ENCODE measurements at regions not wholly inside any gene's neighbourhood (a gene's known extent, or its start where the extent isn't known, plus 50 kb on each side); places are given as distances from the start of the nearest gene placed in this dataset.

DNA sequence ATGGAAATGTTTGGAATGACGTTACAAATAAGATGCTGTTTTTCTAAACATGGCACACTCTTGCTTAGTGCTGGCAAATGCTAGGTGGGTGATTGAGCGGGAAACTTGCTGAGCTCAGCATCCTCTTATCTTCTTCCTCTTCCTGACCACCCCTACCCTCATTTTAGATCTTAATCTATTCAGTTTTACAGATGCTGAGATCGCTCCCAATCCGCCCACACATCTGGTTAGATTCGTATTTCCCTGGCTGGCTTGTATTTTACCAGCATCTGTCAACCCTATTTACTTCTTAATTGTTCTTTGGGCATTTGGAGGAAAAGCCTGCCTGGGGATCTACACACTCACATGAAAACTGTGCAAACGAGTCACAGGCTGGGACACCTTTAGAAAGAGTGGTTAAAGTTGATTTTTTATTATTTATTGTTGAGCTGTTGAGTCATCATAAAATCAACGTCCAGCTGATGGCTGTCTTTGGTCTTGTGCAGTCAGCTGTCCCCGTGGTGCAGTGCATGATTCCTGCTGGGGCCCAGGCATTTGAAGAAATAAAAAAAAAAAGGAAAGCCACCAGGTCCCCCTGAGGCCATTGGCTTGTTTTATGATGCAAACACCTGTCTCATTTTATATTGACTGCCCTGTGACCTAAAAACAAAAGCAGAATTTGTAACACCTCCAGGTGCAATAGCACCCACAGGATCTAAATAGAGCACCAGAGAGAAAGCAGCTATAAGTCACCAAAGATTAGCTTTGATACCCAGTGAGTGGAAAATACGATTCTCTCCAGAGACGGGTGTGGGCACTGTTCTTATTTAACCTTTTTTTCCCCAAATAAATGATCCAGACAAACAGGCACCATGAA, 258.6 kb downstream of the HS3ST3B1 start:
- Histone ChIP-seq H3K9me2 (ENCODE audit: insufficient read depth, low read length) (no peaks in the 10 kb centered on the region), H3K4me2 (ENCODE audit: low read length) (no peak overlapping the region)

DNA sequence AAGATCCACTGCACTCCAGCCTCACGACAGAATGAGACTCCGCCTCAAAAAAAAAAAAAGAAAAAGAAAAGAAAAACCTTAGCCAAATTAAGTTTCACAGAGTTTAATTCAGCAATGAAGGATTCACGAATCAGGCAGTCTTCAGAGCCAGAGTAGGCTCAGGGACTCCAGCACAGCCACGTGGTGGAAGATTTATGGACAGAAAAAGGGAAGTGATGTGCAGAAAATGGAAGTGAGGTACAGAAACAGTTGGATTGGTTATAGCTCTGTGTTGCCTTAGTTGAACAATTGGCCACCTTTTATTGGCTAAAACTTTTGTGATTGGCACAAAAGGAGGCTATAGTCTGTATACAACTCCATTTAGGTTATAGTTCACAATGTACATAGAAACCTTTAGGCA, 256.6 kb downstream of the HS3ST3B1 start:
- Histone ChIP-seq H3K36me3 (ENCODE audit: insufficient read depth, low read length) (no peaks in the 10 kb centered on the region), H3K27ac (ENCODE audit: low read length) (no peak overlapping the region), H2AFZ (ENCODE audit: low read depth, low read length) (no peak overlapping the region), H3K9me3 (ENCODE audit: low read length) (no peaks in the 10 kb centered on the region), H3K79me2 (replicated peaks; ENCODE audit: insufficient read depth, low read length) (no peaks in the 10 kb centered on the region), H3F3A (ENCODE audit: insufficient read depth, low read length, poor library complexity, severe bottlenecking) (no peaks in the 10 kb centered on the region), H3K9me2 (ENCODE audit: insufficient read depth, low read length) (no peaks in the 10 kb centered on the region), H4K20me1 (ENCODE audit: insufficient read depth) (no peaks in the 10 kb centered on the region), H3K9ac (ENCODE audit: low read length) (no peak overlapping the region), H3K27me3 (ENCODE audit: insufficient read depth, low read depth, low read length) (no peaks in the 10 kb centered on the region), H3K4me3 (ENCODE audit: low read length) (no peak overlapping the region), H3K4me2 (ENCODE audit: low read length) (no peak overlapping the region)
- no peak for TF ChIP-seq EZH2 (IDR thresholded peaks at IDR 0.05; ENCODE audit: borderline replicate concordance, insufficient read depth, low read length, poor library complexity, severe bottlenecking)
- no peak for TF ChIP-seq RAD21 (conservative IDR thresholded peaks at IDR 0.05)
- TF ChIP-seq, protein P1, sequence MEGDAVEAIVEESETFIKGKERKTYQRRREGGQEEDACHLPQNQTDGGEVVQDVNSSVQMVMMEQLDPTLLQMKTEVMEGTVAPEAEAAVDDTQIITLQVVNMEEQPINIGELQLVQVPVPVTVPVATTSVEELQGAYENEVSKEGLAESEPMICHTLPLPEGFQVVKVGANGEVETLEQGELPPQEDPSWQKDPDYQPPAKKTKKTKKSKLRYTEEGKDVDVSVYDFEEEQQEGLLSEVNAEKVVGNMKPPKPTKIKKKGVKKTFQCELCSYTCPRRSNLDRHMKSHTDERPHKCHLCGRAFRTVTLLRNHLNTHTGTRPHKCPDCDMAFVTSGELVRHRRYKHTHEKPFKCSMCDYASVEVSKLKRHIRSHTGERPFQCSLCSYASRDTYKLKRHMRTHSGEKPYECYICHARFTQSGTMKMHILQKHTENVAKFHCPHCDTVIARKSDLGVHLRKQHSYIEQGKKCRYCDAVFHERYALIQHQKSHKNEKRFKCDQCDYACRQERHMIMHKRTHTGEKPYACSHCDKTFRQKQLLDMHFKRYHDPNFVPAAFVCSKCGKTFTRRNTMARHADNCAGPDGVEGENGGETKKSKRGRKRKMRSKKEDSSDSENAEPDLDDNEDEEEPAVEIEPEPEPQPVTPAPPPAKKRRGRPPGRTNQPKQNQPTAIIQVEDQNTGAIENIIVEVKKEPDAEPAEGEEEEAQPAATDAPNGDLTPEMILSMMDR (IDR thresholded peaks at IDR 0.05; ENCODE audit: poor library complexity, severe bottlenecking) = no peak
- TF ChIP-seq, protein P2, sequence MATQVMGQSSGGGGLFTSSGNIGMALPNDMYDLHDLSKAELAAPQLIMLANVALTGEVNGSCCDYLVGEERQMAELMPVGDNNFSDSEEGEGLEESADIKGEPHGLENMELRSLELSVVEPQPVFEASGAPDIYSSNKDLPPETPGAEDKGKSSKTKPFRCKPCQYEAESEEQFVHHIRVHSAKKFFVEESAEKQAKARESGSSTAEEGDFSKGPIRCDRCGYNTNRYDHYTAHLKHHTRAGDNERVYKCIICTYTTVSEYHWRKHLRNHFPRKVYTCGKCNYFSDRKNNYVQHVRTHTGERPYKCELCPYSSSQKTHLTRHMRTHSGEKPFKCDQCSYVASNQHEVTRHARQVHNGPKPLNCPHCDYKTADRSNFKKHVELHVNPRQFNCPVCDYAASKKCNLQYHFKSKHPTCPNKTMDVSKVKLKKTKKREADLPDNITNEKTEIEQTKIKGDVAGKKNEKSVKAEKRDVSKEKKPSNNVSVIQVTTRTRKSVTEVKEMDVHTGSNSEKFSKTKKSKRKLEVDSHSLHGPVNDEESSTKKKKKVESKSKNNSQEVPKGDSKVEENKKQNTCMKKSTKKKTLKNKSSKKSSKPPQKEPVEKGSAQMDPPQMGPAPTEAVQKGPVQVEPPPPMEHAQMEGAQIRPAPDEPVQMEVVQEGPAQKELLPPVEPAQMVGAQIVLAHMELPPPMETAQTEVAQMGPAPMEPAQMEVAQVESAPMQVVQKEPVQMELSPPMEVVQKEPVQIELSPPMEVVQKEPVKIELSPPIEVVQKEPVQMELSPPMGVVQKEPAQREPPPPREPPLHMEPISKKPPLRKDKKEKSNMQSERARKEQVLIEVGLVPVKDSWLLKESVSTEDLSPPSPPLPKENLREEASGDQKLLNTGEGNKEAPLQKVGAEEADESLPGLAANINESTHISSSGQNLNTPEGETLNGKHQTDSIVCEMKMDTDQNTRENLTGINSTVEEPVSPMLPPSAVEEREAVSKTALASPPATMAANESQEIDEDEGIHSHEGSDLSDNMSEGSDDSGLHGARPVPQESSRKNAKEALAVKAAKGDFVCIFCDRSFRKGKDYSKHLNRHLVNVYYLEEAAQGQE (IDR thresholded peaks at IDR 0.05; ENCODE audit: borderline replicate concordance) = no peak
- no peak for TF ChIP-seq SMC3 (conservative IDR thresholded peaks at IDR 0.05; ENCODE audit: poor library complexity)
- TF ChIP-seq EP300 (conservative IDR thresholded peaks at IDR 0.05; ENCODE audit: poor library complexity, severe bottlenecking) = no peak
- no peak for TF ChIP-seq POLR2AphosphoS5 (IDR thresholded peaks at IDR 0.05)
- no peak for TF ChIP-seq TAF1 (IDR thresholded peaks at IDR 0.05; ENCODE audit: low read depth)
- TF ChIP-seq MXI1 (conservative IDR thresholded peaks at IDR 0.05; ENCODE audit: poor library complexity, severe bottlenecking) = no peak

More for the DNA sequence above, 258.6 kb downstream of the HS3ST3B1 start:
- Histone ChIP-seq H3K4me3 (ENCODE audit: low read length) (no peak overlapping the region), H3K79me2 (replicated peaks; ENCODE audit: insufficient read depth, low read length) (no peaks in the 10 kb centered on the region), H4K20me1 (ENCODE audit: insufficient read depth) (no peaks in the 10 kb centered on the region), H3K9ac (ENCODE audit: low read length) (no peak overlapping the region), H3F3A (ENCODE audit: insufficient read depth, low read length, poor library complexity, severe bottlenecking) (no peaks in the 10 kb centered on the region), H2AFZ (ENCODE audit: low read depth, low read length) (no peak overlapping the region), H3K27ac (ENCODE audit: low read length) (no peak overlapping the region), H3K9me3 (ENCODE audit: low read length) (no peaks in the 10 kb centered on the region), H3K27me3 (ENCODE audit: insufficient read depth, low read depth, low read length) (no peaks in the 10 kb centered on the region), H3K36me3 (ENCODE audit: insufficient read depth, low read length) (no peaks in the 10 kb centered on the region)
- TF ChIP-seq EZH2 (IDR thresholded peaks at IDR 0.05; ENCODE audit: borderline replicate concordance, insufficient read depth, low read length, poor library complexity, severe bottlenecking) = no peak
- no peak for TF ChIP-seq POLR2AphosphoS5 (IDR thresholded peaks at IDR 0.05)
- TF ChIP-seq TAF1 (IDR thresholded peaks at IDR 0.05; ENCODE audit: low read depth) = no peak

Measured in neural cell (in vitro differentiated cells).